CD4-positive, alpha-beta T cell treated with Interleukin-4 for 4 hours (primary cell): ENCODE measurements at regions not wholly inside any gene's neighbourhood (a gene's known extent, or its start where the extent isn't known, plus 50 kb on each side); places are given as distances from the start of the nearest gene placed in this dataset.

ENCODE experiments used
- DNase-seq: peaks from one replicate; pipeline ENCODE4 v3.0.0-alpha.2; 2020

- DNase-seq, result no peak
Measured at GRCh38 chr4:30783751-30784150, 63.6 kb downstream of the PCDH7 start.

- no peak for DNase-seq
Measured at GRCh38 chr4:30789219-30789671, 69.1 kb downstream of the PCDH7 start.

DNA sequence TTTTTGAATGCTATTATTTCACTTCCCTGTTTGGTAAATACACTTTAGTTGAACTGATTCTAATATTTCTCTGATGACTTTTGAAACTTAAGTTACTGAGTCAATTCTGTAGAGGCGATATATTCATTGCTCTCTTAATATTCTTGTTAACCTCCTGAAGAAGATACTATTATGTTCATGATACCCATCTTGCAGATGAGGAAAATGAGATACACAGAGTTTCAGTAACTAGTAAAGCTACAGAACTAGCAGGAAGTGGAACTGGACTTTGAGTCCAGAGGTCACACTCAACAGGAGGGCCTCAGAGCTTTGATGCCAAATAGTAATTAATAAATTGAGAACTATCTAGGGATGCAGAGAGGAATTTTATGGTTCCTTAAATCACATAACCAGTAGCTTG is 70.0 kb downstream of the PCDH7 start:
- DNase-seq, result no peak

- no peak for DNase-seq
Measured at GRCh38 chr4:30790998-30791397, 70.8 kb downstream of the PCDH7 start.

- no peak for DNase-seq
Measured at GRCh38 chr4:30792601-30793000, 72.4 kb downstream of the PCDH7 start.

DNA sequence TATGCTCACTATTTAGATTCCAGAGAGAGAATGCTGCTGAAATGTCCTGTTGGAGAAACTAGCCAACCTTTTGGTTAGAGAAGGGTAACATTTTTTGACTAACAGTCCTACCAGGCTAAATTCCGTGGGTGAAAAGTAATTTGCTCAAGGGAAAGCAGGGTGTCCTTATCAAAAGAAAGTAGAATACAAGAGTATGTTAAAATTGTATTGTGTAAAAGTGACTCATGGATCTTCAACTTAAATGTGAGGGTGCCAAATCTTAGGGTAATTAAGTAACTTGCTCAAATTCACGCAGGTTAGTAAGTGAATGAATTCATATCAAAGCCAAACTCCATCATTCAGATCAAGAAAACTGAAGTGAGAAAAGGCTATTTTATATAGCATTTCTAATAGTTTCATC is 81.7 kb downstream of the PCDH7 start:
- no peak for DNase-seq

DNA sequence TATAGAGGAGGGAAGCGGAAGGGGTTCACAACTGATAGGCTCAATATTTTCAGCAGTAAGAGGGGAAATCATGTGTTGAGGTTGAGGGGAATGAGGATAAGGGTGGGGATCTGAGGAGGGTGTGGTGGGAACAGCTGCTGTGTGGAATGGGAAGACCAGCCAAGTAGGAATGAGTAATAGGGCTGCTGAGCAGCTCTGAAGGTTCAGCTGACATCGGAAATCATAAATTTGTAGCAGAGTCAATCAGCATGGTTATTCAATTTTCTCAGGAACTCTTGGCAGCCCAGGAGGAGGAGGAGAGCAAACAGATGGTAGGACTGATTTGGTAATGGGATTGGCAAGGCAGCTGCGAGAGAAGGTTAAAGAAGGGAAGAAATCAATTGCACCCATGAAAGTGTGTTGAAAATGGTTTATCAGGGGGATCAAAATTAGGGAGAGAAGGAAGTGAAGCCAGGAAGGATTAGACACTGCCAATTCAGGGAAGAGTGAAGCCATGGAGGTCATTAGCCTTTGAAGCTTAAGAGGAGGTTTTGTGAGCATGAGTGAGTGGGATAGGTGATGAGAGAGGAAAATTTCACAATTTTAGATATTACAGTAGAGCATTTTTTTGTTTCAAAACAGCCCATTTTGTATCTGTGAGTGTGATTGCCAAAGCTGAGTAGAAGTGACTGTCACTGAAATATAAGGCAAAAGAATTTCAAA is 82.6 kb downstream of the PCDH7 start:
- DNase-seq, result no peak

GRCh38 chr4:30808276-30808675 is 88.1 kb downstream of the PCDH7 start:
- DNase-seq, result no peak

GRCh38 chr4:30811296-30811695 is 91.1 kb downstream of the PCDH7 start:
- no peak for DNase-seq

DNA sequence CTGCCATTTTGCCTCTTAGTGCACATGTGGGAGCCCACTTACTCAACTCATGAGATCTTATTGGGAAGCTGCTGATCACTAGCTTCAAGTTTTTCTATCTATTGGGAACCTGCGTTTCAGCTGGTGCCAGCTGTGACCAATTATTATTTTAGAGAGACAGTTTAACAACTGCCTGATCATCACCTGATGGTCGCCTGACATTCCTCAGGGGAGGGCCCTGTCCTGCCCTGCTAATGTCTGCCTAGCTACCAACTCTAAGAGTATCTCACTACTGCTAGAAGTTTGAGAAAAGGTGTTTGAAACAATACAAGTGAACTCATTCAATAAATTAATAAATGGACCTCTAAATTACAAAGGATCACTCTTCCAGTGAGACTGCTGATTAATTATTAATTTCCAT is 95.5 kb downstream of the PCDH7 start:
- no peak for DNase-seq

GRCh38 chr4:30817447-30817846 is 97.3 kb downstream of the PCDH7 start:
- no peak for DNase-seq

DNA sequence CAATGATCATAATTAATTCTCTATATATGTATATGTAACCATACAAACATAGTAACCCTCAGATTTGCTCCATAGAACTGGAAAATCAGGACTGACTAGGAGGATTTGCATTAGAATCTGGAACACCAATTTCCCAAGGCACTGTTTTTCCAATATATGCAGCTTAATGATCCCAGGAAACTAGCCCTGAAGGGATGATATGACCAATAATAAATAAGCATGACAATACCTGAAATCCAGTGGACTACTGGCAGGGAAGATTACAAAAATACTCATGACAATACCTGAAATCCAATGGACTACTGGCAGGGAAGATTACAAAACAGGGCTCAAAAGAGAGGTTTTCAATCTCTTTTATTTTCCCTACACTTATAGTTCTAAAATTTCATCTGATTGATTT is 98.4 kb downstream of the PCDH7 start:
- DNase-seq, result no peak

DNA sequence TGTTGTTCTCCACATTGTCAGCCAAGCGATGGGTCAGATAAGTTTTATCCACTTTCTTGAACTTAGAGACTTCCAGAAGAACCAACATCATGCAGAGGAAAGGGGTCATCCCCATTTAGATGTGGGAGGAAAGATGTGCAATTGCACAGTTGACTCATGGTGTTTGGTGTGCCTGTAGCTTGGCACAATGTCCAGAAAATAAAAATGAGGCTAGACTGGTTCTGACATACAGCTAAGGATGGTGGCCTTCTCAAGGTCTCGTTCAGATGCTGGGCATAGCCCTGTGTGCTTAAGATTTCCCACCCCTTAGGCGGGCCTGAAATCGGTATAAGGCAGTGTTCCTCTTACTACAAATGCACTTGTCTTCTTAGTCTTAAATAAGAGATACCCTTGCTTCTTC is 101.1 kb downstream of the PCDH7 start:
- DNase-seq, result no peak

DNA sequence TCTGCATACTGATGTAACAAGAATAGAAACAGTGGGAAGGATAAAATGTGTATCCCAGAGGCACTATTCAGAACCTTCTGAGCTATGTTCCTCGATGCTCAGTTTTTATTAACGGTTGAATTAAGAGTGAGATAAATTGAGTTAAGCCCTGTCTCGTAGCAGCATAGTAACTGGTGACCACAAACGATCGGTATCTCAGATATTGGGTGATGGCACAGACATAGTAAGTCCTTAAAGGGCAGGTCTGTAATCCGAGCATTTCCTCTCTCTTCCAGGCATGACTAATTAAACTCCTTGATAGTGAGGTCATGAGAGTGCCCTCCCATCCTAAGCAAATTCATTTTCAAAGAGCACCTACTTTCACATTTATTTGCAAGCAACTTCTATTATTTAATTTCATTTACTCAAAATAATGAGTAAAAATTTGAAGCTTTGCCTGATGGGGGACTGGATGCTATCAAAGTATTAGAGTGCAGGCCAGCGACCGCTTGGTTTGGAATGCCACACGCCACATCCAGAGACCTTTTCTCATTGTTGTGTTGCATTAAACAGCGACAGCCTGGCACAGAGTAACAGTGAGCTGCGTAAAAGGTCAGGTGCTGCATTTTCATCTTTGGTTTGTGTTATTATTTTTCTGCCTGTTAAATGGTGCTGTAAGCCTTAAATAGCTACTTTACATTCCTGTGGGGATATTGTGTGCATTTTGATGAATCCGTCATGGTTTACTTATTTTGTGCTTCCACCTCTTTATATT is 101.9 kb downstream of the PCDH7 start:
- no peak for DNase-seq

GRCh38 chr4:30822911-30823551 is 102.9 kb downstream of the PCDH7 start:
- no peak for DNase-seq

GRCh38 chr4:30825008-30825770 is 105.0 kb downstream of the PCDH7 start:
- no peak for DNase-seq

DNA sequence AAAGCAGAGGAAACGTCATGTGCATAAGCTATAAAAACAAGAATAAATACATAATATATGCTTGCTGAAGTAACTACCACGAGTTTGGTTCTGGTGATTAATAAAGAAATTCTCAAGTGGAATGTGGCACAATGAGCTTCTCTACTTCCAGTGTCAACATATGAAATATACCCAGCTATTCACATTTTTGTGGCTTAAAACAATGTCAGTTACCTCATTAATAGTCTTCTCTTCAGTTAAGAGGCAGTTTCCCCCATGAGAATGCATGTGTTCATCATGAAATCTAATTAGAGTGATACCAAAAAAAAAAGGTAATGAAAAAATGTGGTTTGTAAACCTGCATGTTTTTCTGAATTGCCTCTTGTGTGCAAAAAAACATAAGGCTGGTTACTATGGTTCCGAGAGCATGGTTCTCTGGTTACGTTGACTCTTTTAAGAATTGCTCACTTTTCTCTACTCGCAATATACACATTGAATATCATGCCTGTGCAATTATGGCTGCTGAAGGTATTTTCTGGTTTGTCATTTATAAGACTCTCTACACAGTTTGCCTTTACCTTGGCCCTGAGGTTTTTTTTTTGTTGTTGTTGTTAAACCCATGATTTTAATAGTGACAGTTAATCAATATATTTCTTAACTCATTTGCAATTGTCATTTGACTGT is 108.2 kb downstream of the PCDH7 start:
- DNase-seq, result no peak

DNA sequence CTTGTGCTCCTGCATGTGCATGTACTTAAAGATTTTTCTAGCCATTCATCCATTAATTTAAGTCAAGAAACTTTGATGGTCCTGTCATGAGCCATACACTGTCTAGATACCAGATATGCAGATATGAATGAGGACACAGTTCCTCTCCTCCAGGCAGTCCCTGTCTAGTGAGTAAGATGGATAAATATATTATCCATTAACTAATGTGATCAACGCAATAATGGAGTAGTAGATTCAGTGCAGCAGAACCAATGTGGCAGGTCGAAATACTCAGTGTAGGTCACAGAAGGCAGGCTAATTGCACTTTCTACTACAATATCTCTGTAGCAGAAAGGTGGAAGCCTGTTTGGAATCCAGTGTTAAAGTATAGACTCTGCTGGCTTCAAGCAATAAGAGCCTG is 112.5 kb downstream of the PCDH7 start:
- DNase-seq, result no peak

GRCh38 chr4:30833206-30833605 is 113.0 kb downstream of the PCDH7 start:
- no peak for DNase-seq

DNA sequence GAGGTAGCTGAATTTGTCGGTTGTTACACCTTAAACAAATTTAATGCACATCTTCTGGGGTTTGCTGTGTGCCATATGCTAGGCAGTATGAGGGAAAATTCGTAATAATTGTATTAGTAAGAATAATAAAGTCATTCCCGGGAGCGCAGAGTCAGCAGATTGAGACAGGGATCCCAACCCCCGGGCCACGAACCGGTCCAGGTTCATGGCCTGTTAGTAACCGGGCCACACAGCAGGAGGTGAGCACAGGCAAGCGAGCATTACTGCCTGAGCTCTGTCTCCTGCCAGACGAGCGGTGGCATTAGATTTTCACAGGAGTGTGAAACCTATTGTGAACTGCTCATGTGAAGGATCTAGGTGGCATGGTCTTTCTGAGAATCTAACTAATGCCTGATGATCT is 114.9 kb downstream of the PCDH7 start:
- DNase-seq, result no peak

DNA sequence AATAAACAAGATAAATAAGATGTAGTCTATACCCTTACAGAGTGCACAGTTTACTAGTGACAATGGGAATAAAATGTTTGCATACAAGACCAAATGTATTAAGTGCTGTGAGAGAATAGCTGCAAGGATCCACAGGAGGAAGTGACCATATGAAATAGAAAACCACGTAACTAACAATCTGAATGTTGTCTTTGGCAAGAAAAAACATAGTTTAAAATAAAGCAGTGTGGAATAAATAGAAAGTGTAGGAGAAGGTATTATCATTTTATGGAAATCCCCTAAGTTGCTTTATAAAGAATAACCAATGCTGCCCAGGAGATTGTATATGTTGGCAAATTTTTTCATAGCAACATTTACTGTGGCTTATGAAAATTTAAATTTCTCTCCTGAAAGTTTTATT is 116.1 kb downstream of the PCDH7 start:
- DNase-seq, result no peak

GRCh38 chr4:30837131-30837539 is 117.0 kb downstream of the PCDH7 start:
- DNase-seq, result no peak

DNA sequence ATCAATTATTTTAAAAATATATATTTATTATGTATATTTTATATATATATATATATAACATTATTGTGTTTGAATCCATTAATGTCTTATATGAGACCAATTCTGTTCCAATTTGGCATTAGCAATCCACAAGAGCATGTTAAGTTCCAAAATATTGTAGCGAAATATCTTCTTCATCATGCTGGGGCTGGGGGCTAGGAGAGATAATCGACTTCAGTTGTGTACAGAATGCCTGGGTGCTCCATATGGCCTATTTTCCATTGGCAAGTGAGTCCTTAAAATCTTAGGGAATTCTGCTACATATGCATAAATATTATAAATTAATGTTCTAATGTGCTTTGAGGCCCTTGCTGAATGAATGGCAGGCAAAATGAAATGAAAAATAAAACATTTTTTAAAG is 117.7 kb downstream of the PCDH7 start:
- no peak for DNase-seq
